ENCODE measurements at regions not wholly inside any gene's neighbourhood (a gene's known extent, or its start where the extent isn't known, plus 50 kb on each side); places are given as distances from the start of the nearest gene placed in this dataset.
"Not testable (repeated sequence)": the region's sequence is repeated elsewhere in the genome, so short reads cannot be mapped to it uniquely, and the experiment has no call there.

DNA sequence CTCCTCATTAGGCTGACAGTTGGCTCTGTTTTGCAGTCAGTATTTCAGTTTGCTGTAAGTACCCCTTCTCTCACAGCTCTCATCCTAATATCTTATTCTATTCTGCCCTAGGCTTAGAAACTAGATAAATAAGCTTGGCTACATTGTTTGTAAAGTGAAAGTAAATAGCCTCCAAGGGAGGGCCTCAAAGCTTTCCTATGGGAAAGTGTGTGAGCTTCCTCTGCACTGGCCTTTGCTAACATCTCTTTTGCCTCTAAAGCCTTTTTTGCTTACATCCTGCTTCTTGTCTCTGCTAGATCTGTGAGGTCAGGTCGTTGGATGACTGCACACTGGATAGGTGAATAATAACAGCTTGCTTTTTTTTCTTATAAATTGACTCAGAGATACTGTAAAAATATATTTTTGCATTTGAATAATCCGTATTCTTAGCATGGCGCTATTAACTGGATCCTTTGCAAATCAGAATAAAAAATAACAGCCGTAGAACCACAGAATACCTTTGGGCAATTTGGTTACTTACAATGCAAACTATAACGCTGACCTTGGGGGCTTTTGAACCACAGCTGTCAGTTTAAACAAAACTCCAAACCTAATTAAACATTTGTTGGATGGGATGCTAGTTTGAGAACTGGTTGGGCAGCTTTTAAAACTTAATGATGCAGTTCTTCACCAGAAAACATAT lies 55.1 kb downstream of the TTC6 start:
- DNase-seq = no peak

DNA sequence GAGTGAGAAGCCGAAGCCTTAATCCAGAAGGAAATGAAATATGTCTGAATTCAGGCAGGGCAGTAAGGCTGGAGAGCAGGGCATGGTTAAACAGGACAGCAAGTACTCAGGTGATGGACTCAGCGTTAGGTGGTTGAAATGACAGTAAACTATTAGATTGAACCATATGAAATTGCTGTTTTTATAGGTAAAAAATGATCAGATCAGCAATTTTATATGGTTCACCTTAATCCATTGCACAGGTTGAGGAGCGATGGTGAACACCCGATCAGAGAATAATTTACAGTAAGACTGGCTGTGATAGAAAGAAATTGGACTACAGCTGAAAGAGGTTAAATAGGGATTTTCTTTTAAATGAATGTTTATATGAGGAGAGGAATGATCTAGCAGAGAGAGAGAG lies 56.6 kb downstream of the TTC6 start:
- no peak for DNase-seq

GRCh38 chr14:37655418-37655817 lies 60.0 kb downstream of the TTC6 start:
- no peak for DNase-seq

DNA sequence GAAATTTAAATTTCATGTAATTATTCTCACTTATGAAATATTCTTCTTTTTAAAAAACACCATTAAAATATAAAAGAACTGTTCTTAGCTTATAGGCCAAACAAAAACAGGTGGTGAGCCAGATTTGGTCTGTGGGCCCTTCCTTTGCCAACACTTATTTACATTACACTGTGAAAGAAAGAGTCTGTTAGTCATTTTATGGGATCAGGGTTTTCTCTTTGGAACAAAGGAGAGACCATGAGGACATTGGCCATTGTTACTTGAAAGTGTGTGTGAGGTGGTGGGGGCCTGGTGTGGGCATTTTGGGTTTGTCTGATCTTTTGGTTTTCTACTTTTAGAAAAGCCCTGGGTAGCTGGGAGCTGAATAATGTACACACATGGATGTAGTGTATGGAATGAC lies 62.7 kb downstream of the TTC6 start:
- DNase-seq = no peak

- DNase-seq = no peak
Measured at GRCh38 chr14:37663498-37663897, 68.1 kb downstream of the TTC6 start.

DNA sequence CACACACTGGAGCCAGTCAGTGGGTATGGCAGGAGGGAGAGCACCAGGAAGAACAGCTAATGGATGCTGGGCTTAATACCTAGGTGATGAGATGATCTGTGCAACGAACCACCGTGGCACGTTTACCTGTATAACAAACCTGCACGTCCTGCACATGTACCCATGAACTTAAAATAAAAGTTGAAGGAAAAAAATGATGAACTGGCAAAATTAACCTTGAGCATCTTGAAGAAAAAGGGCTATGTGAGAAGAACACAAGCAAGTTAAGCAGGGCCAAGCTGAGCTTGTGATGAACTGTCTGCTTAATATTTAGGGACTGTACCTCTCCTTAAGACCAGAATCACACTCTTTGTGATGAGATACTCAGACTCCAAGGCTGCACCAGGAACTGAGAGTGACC lies 70.0 kb downstream of the TTC6 start:
- no peak for DNase-seq

- no peak for DNase-seq
Measured at GRCh38 chr14:37665951-37666350, 70.5 kb downstream of the TTC6 start.

DNA sequence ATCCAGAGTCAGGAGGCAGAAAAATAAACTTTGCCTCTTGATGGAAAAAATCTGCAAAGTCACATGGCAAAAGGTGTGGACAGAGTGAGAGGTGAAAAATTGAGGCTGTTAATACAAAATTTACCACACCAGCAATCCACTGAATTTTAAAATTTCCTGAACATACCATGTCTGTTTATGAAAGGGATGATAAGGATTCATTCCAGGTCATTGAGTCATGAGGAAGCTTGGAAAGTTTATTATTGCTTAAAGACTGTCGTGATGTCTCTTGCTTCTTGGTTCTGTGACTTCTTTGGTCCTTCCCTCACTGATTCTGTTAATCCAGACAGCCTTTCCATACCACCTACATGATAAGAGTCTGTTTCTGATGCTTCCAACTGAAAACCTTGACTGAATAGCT lies 73.2 kb downstream of the TTC6 start:
- no peak for DNase-seq

DNA sequence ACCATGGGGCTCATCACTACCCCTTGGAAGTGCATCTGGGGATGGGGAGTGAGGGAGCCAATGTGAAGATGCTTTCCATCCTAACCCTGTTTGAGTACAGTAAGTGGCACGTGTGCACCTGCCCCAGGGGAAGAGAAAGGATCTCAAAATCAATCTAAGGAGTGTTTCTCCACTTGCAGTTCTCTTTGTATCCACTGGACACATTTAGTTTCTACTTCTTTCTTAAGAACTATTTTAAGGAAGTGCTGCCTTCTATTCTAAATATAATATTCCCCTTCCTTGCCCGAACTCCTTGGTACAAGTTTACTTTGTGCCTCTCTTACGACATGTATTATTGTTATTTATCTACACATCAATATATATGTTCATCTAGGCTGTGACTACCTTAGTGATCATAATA lies 73.8 kb downstream of the TTC6 start:
- DNase-seq = no peak

DNA sequence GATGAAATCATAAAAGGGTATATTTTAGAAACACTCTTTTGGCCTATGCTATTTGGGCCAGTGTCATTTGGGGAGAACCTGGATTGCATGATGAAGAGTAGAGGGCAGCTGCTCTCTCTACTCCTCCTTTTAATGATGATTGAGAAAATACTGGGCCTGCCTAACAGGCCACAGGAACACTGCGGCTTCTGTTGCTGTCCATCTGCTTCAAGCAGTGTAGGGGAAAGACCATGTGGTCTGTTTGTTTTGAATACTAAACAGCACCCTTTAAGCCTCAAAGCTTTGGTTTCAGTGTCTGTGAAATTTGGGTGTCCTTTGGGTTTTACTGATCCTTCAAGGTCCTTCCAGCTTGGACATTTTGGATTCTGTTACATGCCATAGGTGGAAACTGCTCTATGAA lies 78.0 kb downstream of the TTC6 start:
- DNase-seq = no peak

DNA sequence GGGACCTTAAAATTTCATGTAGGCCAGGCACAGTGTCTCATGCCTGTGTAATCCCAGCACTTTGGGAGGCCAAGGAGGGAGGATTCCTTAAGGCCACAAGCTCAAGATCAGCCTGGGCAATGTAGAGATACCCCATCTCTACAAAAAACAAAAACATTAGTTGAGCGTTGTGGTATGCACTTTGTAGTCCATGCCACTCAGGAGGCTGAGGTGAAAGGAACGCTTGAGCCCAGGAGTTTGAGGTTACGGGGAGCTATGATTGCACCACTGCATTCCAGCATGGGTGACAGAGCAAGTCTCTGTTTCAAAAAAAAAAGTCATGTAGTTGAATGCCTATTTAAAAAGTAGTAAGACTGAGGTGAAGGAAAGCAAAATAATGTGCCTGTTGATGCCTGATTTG lies 83.5 kb downstream of the TTC6 start:
- DNase-seq = no peak

GRCh38 chr14:37681486-37681885 lies 86.1 kb downstream of the TTC6 start:
- DNase-seq = no peak

GRCh38 chr14:37692680-37693079 lies 97.3 kb downstream of the TTC6 start:
- DNase-seq = not testable (repeated sequence)

GRCh38 chr14:37693420-37693819 lies 98.0 kb downstream of the TTC6 start:
- DNase-seq = not testable (repeated sequence)

- DNase-seq = no peak
Measured at GRCh38 chr14:37695866-37696265, 100.4 kb downstream of the TTC6 start.

DNA sequence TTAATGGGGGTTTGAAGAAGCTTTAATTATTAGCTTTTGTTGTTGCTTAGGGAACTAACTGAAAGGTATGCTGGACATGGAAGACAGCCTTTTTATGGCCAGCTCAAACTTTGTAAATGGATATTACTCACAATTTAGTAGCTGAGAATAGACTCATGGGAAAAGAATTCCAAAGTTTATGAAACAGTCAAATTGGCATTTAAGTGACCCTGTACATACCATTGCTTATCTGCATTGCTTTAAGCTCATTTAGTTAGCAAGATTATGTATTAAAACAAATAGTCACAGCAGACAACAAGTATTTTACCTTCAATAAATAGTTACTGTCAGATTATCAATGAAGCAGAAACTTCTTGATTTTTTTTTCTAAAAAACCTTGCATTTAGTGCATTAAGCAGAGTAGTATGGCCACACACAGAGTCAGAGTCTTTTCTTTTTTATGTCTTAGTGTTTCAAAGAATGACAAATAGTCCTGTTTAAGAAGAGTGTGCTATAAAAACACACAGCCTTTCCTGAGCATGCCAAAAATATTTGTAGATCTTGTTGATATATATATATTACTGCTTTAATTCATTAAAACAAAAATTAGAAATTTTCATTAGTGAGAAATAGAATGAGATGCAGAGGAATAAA lies 102.2 kb downstream of the TTC6 start:
- DNase-seq = no peak

GRCh38 chr14:37698840-37699777 lies 103.7 kb downstream of the TTC6 start:
- no peak for DNase-seq

DNA sequence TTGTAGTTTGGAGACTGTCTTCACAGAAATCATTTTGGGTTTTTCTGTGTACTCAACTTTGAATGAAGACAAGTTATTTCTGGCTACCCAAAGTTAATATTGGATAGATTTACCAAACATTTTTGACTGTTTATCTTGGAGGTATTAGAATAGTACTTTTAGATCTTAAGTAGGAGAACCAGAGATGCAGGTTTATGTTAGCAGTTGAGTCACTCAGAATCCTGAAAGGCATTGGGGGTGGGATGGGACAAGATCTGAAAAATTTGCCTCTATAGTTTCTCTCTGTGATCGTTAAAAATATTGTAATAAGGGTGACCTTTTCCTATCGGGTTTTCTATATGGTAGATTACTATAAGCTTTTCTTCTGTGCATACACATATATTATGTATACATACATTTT lies 112.3 kb downstream of the TTC6 start:
- DNase-seq = no peak

GRCh38 chr14:37708481-37708880 lies 113.1 kb downstream of the TTC6 start:
- DNase-seq = no peak

- no peak for DNase-seq
Measured at GRCh38 chr14:37709419-37710195, 114.2 kb downstream of the TTC6 start.

- DNase-seq = no peak
Measured at GRCh38 chr14:37711356-37711830, 116.0 kb downstream of the TTC6 start.

DNA sequence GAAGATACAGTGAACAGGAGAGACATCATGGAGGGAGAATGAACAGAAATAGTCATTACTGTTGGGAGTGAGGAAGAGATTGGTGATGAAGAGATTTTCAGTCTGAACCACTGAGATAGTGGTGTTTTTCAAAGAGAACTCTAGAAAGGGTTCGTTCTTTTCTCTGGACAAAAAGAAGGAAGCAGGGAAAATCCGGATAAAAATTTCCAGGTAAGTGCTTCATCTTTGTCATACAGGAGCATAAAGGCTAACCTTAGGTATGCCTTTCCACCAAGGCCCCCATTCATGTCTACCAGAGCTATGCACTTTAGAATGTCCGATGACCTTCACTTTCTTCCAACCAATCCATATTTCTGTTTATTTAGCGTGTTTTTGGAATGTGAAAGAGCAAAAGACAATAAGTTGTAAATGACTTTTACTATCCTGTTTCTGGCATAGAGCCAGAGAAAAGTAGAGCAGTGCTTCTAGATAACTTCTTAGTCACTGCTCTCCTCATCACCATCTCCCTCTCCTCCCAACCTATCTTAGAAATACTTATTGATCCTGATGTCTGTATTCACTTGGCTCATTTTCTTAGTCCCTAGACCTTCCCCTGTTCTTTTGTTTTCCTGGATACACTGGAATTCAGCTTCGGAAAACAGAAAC lies 116.5 kb downstream of the TTC6 start:
- no peak for DNase-seq

Data from NCI-H1436 treated with DMSO at 0.1 percent for 48 hours (cell line).